ENCODE measurements at regions not wholly inside any gene's neighbourhood (a gene's known extent, or its start where the extent isn't known, plus 50 kb on each side); places are given as distances from the start of the nearest gene placed in this dataset.

GRCh38 chr9:103941104-103941503 lies 153.0 kb upstream of the SMC2 start:
- TF ChIP-seq CTCF (IDR thresholded peaks at IDR 0.05; ENCODE audit: low read depth, low read length): no peak
- no peak for TF ChIP-seq EZH2phosphoT487 (IDR thresholded peaks at IDR 0.05; ENCODE audit: low read depth)

All from OCI-LY3 (cell line).